Thyroid gland (tissue), 4 donors: ENCODE measurements at regions not wholly inside any gene's neighbourhood (a gene's known extent, or its start where the extent isn't known, plus 50 kb on each side); places are given as distances from the start of the nearest gene placed in this dataset.

Experiments
- POLR2A ChIP-seq, 2 donors: fragments of 450-650 bp; IDR thresholded peaks; one replicate each; pipeline ENCODE4 v1.6.1; 2017; ENCODE audit warnings: antibody characterized with exemption in 2 of 2, mild to moderate bottlenecking in 2 of 2, moderate library complexity in 1 of 2
- TF ChIP-seq, protein P1 (sequence below), 6 experiments: fragments of 200-600 bp in 3 of 6; fragments of 450-650 bp in 3 of 6; sonication (generic) in 3 of 6; IDR thresholded peaks; one replicate each; pipeline ENCODE4 v1.5.1; 2016 to 2019; ENCODE audit warnings: antibody characterized with exemption in 6 of 6, mild to moderate bottlenecking in 2 of 6, inconsistent platforms in 1 of 6, moderate library complexity in 1 of 6

DNA sequence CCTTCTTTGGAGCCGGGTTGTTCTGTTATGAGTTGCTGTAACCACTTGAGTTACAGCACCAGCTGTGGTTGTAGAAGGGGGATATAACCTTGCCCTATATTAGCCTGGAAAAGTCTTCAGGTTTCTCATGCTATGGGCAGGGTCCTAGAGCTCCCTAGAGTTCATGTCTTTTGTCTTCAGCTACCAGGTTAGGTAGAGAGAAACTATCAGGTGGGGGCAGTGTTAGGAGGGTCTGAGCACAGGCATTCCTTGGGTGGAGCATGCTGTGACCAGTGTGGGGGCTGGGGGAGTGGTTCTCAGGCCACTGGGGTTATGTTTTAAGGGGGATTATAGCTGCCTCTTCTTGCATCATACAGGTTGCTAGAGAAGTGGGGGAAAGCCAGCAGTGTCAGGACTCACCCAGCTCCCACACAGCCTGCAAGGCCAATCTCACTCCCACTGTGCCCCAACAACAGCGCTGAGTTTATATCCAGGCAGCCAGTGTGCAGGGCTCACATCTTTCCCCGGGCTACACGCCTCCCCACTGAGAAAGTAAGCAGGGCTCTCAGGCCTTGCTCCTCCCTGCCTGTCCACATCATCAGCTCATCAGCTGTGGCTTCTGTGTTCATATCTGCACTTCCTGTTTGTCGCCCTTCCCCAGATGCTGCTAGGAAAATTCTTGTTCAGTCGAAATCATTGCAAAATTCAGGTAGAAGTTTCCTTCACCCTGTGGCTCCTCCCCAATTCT lies 133.8 kb upstream of the NRXN1 start:
- TF ChIP-seq, protein P1, sequence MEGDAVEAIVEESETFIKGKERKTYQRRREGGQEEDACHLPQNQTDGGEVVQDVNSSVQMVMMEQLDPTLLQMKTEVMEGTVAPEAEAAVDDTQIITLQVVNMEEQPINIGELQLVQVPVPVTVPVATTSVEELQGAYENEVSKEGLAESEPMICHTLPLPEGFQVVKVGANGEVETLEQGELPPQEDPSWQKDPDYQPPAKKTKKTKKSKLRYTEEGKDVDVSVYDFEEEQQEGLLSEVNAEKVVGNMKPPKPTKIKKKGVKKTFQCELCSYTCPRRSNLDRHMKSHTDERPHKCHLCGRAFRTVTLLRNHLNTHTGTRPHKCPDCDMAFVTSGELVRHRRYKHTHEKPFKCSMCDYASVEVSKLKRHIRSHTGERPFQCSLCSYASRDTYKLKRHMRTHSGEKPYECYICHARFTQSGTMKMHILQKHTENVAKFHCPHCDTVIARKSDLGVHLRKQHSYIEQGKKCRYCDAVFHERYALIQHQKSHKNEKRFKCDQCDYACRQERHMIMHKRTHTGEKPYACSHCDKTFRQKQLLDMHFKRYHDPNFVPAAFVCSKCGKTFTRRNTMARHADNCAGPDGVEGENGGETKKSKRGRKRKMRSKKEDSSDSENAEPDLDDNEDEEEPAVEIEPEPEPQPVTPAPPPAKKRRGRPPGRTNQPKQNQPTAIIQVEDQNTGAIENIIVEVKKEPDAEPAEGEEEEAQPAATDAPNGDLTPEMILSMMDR (IDR thresholded peaks at IDR 0.05): no peak
- TF ChIP-seq POLR2A (IDR thresholded peaks at IDR 0.05): no peak
